Panc1 (cell line): ENCODE measurements at regions not wholly inside any gene's neighbourhood (a gene's known extent, or its start where the extent isn't known, plus 50 kb on each side); places are given as distances from the start of the nearest gene placed in this dataset.

Experiments used
- CTCF ChIP-seq: fragments of 450-650 bp; IDR thresholded peaks from 2 replicates; pipeline ENCODE4 v1.5.1; 2017; ENCODE audit warnings: mild to moderate bottlenecking
- POLR2AphosphoS5 ChIP-seq: IDR thresholded peaks from 2 replicates; pipeline ENCODE4 v1.6.1; 2012; ENCODE audit warnings: mild to moderate bottlenecking, low read depth, low read length, moderate library complexity
- REST ChIP-seq, 2 experiments: IDR thresholded peaks; 2 replicates each; pipeline ENCODE4 v1.6.1; 2011 to 2012; ENCODE audit warnings: low read depth in 2 of 2, control low read depth in 1 of 2, low read length in 1 of 2, mild to moderate bottlenecking in 1 of 2, moderate library complexity in 1 of 2; ENCODE audit not compliant: insufficient read depth in 1 of 2
- SIN3A ChIP-seq: IDR thresholded peaks from 2 replicates; pipeline ENCODE4 v1.6.1; 2012; ENCODE audit warnings: low read depth, mild to moderate bottlenecking, low read length, moderate library complexity, borderline replicate concordance; ENCODE audit not compliant: insufficient read depth
- TCF7L2 ChIP-seq: IDR thresholded peaks from 2 replicates; pipeline ENCODE4 v1.6.1; 2011; ENCODE audit warnings: mild to moderate bottlenecking, low read depth, low read length, inconsistent platforms

GRCh38 chr12:94078138-94078723 is 70.1 kb upstream of the PLXNC1 start:
- no peak for TF ChIP-seq CTCF
- no peak for TF ChIP-seq POLR2AphosphoS5
- TF ChIP-seq TCF7L2: no peak
- TF ChIP-seq REST (IDR thresholded peaks at IDR 0.05; ENCODE audit: insufficient read depth in 1 of 2, low read depth in 2 of 2, low read length in 1 of 2): no peak
- TF ChIP-seq SIN3A: no peak
